ENCODE measurements at regions not wholly inside any gene's neighbourhood (a gene's known extent, or its start where the extent isn't known, plus 50 kb on each side); places are given as distances from the start of the nearest gene placed in this dataset.

GRCh38 chr5:6215891-6216290 lies 162.5 kb downstream of the MED10 start:
- Histone ChIP-seq H3K4me1 (no peaks in the 10 kb centered on the region), H3K9me3 (no peaks in the 10 kb centered on the region), H3K4me3 (no peak overlapping the region), H3K36me3 (no peaks in the 10 kb centered on the region), H3K27ac (no peak overlapping the region), H3K27me3 (no peaks in the 10 kb centered on the region)
- intact Hi-C loops (cut with DNase I), result no loop called here
- no peak for TF ChIP-seq CTCF (IDR thresholded peaks at IDR 0.05)
- TF ChIP-seq POLR2A (IDR thresholded peaks at IDR 0.05), result no peak
- TF ChIP-seq POLR2AphosphoS5 (IDR thresholded peaks at IDR 0.05), result no peak
- no peak for TF ChIP-seq EP300 (IDR thresholded peaks at IDR 0.05)
- 82 to 83% methylated on average over 8 of the region's 8 CpGs for WGBS, 2 donors
- DNase-seq, result no peak

GRCh38 chr5:6212244-6212643 lies 166.1 kb downstream of the MED10 start:
- H3K9me3 ChIP-seq, result no peaks in the 10 kb centered on the region
- H3K27ac ChIP-seq, result no peak overlapping the region
- 70 to 78% methylated on average over 1 of the region's 1 CpG for WGBS, 2 donors
- intact Hi-C loops (cut with DNase I), result no loop called here
- H3K4me3 ChIP-seq, result no peak overlapping the region
- no peak for TF ChIP-seq EP300 (IDR thresholded peaks at IDR 0.05)
- no peak for DNase-seq
- no peaks in the 10 kb centered on the region for H3K36me3 ChIP-seq
- H3K4me1 ChIP-seq, result no peaks in the 10 kb centered on the region
- H3K27me3 ChIP-seq, result no peaks in the 10 kb centered on the region

GRCh38 chr5:6206501-6206900 lies 171.8 kb downstream of the MED10 start:
- no peak overlapping the region for H3K4me3 ChIP-seq
- no peak for DNase-seq
- no peaks in the 10 kb centered on the region for H3K27me3 ChIP-seq
- H3K4me1 ChIP-seq, result no peaks in the 10 kb centered on the region
- no peak overlapping the region for H3K27ac ChIP-seq
- H3K36me3 ChIP-seq, result no peaks in the 10 kb centered on the region
- TF ChIP-seq POLR2A (IDR thresholded peaks at IDR 0.05) (no peak), CTCF (IDR thresholded peaks at IDR 0.05) (no peak), EP300 (IDR thresholded peaks at IDR 0.05) (no peak), POLR2AphosphoS5 (IDR thresholded peaks at IDR 0.05) (no peak)
- intact Hi-C loops (cut with DNase I), result no loop called here
- no peaks in the 10 kb centered on the region for H3K9me3 ChIP-seq
- 86 to 89% methylated on average over 1 of the region's 1 CpG for WGBS, 2 donors

GRCh38 chr5:6202968-6203365 lies 175.4 kb downstream of the MED10 start:
- intact Hi-C loops (cut with DNase I), result no loop called here
- Histone ChIP-seq H3K4me1 (no peaks in the 10 kb centered on the region), H3K9me3 (no peaks in the 10 kb centered on the region), H3K36me3 (no peaks in the 10 kb centered on the region), H3K27me3 (no peaks in the 10 kb centered on the region), H3K4me3 (no peak overlapping the region), H3K27ac (no peak overlapping the region)
- TF ChIP-seq POLR2A (IDR thresholded peaks at IDR 0.05) (no peak), EP300 (IDR thresholded peaks at IDR 0.05) (no peak), POLR2AphosphoS5 (IDR thresholded peaks at IDR 0.05) (no peak), CTCF (IDR thresholded peaks at IDR 0.05) (no peak)
- DNase-seq, result no peak
- 62 to 64% methylated on average over 4 of the region's 4 CpGs for WGBS, 2 donors

GRCh38 chr5:6202149-6202967 lies 176.0 kb downstream of the MED10 start:
- Histone ChIP-seq H3K27ac (no peak overlapping the region), H3K9me3 (no peaks in the 10 kb centered on the region), H3K4me3 (no peak overlapping the region), H3K27me3 (no peaks in the 10 kb centered on the region), H3K36me3 (no peaks in the 10 kb centered on the region), H3K4me1 (no peaks in the 10 kb centered on the region)
- 68 to 78% methylated on average over 6 of the region's 6 CpGs for WGBS, 2 donors
- no peak for TF ChIP-seq CTCF (IDR thresholded peaks at IDR 0.05)
- TF ChIP-seq POLR2A (IDR thresholded peaks at IDR 0.05), result no peak
- no peak for TF ChIP-seq EP300 (IDR thresholded peaks at IDR 0.05)
- no peak for TF ChIP-seq POLR2AphosphoS5 (IDR thresholded peaks at IDR 0.05)
- no peak for DNase-seq
- intact Hi-C loops (cut with DNase I), result no loop called here

Data from sigmoid colon (tissue), 6 donors.